ENCODE measurements at regions not wholly inside any gene's neighbourhood (a gene's known extent, or its start where the extent isn't known, plus 50 kb on each side); places are given as distances from the start of the nearest gene placed in this dataset.

- peak; percentile 95 for DNase-seq
Measured at GRCh38 chr2:236720974-236721540, 151.4 kb downstream of the ACKR3 start.

DNA sequence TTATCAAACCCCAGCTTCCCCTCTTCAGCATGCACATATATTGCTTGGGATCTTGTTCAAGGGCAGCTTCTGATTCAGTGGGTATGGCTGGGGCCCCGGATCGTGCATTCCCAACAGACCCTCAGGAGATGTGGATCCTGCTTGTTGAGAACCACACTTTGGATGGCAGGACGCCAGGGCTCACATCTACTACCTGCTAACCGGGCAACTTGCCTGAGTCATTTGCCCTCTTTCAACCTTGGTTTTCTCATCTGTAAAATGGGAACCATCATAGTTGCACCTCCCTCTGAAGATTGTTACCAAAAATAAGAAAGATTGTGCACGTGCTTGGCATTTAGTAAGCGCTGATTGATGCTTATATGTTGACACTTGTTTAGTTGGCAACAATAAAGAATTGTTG lies 154.6 kb downstream of the ACKR3 start:
- DNase-seq: no peak

- DNase-seq: no peak
Measured at GRCh38 chr2:236726701-236727450, 157.3 kb downstream of the ACKR3 start.

DNA sequence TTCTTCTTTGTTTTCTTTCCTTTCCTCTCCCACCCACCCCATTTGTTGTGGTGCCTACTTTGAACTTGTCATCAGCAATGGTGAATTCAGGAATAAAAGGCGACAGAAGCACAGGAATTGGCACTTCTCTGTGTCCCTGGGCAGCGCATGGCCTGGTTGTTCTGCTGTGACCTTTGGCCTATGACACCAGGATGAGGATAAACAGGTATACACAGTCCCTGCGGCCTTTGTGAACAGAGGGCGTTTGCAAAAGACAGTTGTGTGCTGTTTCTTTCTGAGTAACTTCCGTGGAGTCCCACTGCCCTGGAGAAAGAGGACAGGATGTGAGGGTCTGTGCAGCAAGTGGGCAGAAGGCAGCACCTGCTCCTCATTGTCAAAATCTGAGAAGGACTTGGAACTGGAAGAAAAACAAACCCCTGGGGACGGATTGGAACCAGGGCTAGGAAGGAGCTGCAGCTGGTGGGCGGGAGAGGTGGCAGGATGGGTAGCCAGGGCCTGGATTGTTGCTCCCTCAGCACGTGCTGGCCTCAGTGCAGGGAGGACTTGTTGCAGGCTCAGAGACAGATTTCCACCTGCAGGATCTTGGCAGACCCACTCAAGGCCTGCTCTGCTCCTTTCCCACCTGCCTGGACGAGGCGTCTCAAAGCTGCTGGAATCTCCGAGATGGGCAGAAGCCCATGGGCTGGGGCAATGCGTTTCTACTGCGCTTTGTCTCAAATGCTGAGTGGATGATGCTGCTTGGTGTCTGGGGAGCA lies 159.5 kb downstream of the ACKR3 start:
- DNase-seq: no peak

DNA sequence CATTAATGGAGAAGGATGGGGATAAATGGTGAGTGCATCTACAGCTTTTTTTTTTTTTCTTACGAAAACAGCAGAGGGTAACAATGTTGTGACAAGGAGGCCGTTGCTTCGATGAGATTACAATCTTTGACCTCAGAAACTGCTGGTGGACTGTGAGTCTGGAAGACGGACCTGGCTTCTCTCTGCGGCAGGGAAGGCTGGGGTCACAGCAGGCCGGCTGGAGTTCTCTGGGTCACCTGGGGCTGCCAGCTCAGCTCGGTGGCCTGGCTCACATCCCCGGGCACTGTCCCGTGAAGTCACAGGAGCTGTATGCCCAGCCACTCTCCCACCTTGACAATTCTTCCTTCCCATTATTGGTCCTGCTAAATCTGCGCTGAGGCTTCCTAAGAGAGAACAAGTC lies 160.8 kb downstream of the ACKR3 start:
- DNase-seq: no peak

- no peak for DNase-seq
Measured at GRCh38 chr2:236731767-236732580, 162.3 kb downstream of the ACKR3 start.

DNA sequence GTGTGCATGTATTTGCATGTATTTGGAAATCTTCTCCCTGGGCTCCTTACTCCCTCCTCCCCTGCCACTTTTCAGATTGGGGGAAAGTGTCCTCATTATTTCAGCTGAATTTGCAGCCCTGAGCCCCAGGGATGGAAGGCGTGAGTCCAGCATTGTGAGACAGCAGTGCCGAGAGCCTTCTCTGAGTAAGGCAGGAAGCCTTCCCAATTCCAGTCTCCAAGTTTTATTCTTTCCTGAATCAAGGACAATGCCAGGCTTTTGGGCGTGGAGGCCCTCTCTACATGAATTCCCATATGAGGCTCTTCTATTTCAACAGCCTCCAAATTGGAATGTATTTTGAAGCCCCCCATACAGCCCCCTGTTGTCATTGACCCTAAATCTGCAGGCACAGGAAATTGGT lies 163.5 kb downstream of the ACKR3 start:
- DNase-seq: no peak

DNA sequence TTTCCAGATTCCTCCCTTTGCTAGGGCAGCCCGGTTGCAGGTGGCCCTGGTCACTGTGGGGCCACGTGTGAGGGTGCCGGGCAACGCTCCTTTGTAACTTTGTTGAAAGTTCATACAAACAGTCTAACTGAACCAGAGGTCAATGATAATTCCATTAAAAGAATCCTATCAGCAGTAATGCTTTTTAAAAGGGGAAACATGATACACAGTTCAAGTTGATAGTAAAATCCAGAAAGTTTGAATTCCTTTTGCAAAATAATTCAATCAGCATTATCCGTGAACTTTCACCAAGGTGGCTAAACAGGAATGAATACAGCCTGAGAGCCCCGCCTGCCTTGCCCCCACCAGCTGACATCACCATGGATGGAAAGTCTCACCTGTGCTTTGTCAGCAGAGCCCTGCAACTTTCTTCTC lies 166.2 kb downstream of the ACKR3 start:
- no peak for DNase-seq

GRCh38 chr2:236738030-236738429 lies 168.4 kb downstream of the ACKR3 start:
- DNase-seq: no peak

- DNase-seq: no peak
Measured at GRCh38 chr2:236738896-236739295, 169.3 kb downstream of the ACKR3 start.

- DNase-seq: no peak
Measured at GRCh38 chr2:236739663-236740062, 170.0 kb downstream of the ACKR3 start.

DNA sequence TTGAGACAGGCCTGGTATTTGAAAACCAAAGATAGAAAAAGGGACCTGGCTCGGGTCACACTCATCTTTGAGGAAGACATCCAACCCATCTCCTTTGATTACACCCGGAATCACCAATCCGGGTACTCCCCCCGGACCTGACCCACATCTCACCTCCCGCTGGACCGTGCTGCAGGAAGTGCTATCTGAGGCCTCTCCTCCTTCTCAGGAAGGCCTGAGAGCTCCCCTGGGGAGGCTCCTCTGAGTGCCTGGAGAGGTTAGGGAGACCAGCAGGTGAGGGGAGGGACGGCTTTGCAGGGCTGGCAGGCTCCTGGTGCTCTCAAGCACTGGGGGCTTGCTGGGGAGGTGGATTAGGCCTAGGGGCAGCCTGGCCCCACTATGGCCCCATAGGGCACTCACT lies 170.9 kb downstream of the ACKR3 start:
- DNase-seq: no peak

DNA sequence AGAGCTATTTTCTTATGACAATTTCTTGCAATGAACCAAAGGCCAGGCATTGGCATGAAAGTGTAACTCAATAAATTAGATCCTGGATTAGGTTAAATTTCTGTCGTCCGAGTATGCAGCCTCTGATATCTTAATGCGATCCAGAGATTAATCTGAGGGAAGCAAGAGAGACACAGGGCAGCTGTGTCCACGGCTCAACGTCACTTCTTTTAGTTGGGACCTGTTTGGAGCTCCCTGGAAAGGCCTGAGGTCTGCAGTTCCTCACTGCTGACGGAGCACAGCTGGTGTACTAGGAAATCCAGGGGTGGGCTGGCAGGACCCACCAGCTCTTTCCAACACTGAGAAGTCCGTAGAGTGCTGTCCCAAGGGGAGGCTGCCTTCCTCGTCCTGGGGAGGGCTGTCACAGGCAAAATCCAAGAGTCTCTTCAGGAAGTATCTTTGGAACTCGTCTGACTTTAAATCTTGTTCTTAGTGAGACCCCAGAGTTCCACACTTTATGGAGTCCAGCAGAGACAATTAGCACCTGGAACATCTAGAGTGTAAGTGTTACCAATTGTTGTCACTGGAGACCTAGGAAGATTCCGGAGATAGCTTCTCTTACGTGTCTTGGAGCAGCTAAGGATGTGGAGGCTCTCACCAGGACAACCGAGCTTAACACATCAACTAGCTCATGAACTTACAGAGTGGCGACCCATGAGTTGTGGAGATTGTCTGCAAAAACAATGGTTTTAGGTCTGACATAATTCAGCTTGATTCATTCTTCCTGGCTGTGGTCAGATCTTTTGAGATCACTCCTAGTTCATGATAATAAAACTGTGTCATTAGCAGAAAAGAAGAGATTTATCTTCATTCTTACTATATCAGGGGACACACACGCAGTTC lies 173.7 kb downstream of the ACKR3 start:
- DNase-seq: no peak

- no peak for DNase-seq
Measured at GRCh38 chr2:236743921-236744280, 174.3 kb downstream of the ACKR3 start.

DNA sequence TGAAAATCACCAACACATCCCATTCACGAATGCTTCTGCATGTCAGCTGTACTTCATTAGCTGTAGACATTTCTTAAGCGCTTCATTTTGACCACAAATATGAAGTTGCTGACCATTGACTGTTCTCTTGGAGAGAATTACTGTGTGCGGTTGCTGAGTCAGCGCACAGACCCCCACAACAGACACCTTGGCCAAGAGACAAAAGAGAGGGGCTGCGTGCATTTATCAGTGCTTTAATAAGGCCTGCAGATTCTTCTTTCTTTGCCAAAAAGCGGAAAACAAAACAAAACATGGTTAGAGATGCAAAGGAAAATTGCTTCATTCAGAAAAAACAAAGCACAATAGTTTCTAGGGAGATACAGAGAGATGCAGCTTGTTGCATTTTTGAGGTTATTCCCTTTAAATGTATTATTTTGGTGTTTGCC lies 174.7 kb downstream of the ACKR3 start:
- DNase-seq: no peak

DNA sequence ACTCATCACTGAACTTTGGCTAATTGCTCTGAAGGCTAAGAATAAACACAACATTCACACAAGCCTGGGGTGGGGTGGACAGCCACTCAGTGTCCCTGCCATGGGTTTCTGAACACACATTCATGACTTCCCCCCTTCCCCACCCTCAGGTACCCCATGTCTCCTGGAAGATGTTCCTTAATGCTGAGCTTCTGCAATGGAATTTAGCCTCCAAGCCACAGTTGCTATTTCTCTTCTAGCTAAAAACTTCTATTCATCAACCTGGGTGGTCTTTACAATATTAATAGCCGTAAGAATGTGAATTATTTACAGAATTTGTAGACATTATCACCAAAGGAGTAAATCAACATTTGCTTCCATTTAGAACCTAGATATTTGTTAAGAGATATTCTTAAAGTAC lies 175.1 kb downstream of the ACKR3 start:
- no peak for DNase-seq

- DNase-seq: peak; percentile 53
Measured at GRCh38 chr2:236745420-236746210, 176.0 kb downstream of the ACKR3 start.

- no peak for DNase-seq
Measured at GRCh38 chr2:236746833-236747232, 177.2 kb downstream of the ACKR3 start.

DNA sequence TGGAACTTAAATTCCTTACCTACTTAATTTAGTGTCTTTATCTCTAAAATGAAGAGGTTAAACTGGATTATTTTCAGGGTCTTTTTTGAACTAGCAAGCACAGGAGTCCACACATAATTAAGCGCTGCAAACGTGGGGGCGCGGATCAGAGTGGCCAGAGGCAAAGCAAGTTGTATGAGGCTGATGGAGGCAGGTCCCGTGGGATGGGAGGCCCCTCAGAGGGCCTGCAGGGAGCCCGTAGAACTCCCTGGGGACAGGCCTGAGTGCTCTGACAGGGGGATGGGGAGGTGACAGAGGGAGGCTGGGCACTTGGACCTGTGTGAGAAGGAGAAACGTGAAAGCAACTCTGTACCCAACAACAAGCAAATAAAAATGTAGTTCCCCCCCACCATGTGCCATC lies 177.8 kb downstream of the ACKR3 start:
- DNase-seq: no peak

GRCh38 chr2:236747925-236748324 lies 178.3 kb downstream of the ACKR3 start:
- no peak for DNase-seq

- no peak for DNase-seq
Measured at GRCh38 chr2:236748385-236748784, 178.8 kb downstream of the ACKR3 start.
